GM23338 (cell line): ENCODE measurements at regions not wholly inside any gene's neighbourhood (a gene's known extent, or its start where the extent isn't known, plus 50 kb on each side); places are given as distances from the start of the nearest gene placed in this dataset.

Experiments
- ATAC-seq: fragments of 200-7000 bp; cut with Tn5 transposase; 3 replicates; pipeline ENCODE4 v1.9.1; 2020
- DNase-seq: peaks from one replicate; pipeline ENCODE4 v3.0.0-alpha.2; 2015; ENCODE audit warnings: low spot score
- H2AFZ ChIP-seq: fragments of 200-600 bp; sonication (generic); 2 replicates; pipeline ENCODE4 v1.8.0; 2016; ENCODE audit warnings: antibody characterized with exemption, mild to moderate bottlenecking, moderate library complexity
- H3F3A ChIP-seq: fragments of 200-600 bp; sonication (generic); replicated peaks from 2 replicates; pipeline ENCODE4 v1.8.0; 2017; ENCODE audit warnings: antibody characterized with exemption, mixed run types, low read depth
- H3K27ac ChIP-seq: fragments of 200-600 bp; sonication (generic); 2 replicates; pipeline ENCODE4 v1.6.1; 2016; ENCODE audit warnings: low read depth
- H3K27me3 ChIP-seq: fragments of 200-600 bp; sonication (generic); 2 replicates; pipeline ENCODE4 v1.8.0; 2016; ENCODE audit warnings: mild to moderate bottlenecking, mixed run types, moderate library complexity; ENCODE audit not compliant: insufficient read depth
- H3K36me3 ChIP-seq: fragments of 200-600 bp; sonication (generic); 2 replicates; pipeline ENCODE4 v1.8.0; 2016; ENCODE audit warnings: mild to moderate bottlenecking; ENCODE audit not compliant: insufficient read depth
- H3K4me1 ChIP-seq: fragments of 200-600 bp; sonication (generic); 2 replicates; pipeline ENCODE4 v1.8.0; 2016; ENCODE audit warnings: mild to moderate bottlenecking, moderate library complexity; ENCODE audit not compliant: insufficient read depth
- H3K4me2 ChIP-seq: fragments of 200-600 bp; sonication (generic); 2 replicates; pipeline ENCODE4 v1.7.1; 2017; ENCODE audit warnings: mixed run types
- H3K4me3 ChIP-seq: fragments of 200-600 bp; sonication (generic); 2 replicates; pipeline ENCODE4 v1.6.1; 2016; ENCODE audit warnings: mixed run types
- H3K79me2 ChIP-seq: fragments of 200-600 bp; sonication (generic); replicated peaks from 2 replicates; pipeline ENCODE4 v1.8.0; 2017; ENCODE audit warnings: mild to moderate bottlenecking; ENCODE audit not compliant: insufficient read depth
- H3K9me2 ChIP-seq: fragments of 200-600 bp; sonication (generic); 2 replicates; pipeline ENCODE4 v1.8.0; 2017; ENCODE audit not compliant: insufficient read depth
- H4K20me1 ChIP-seq: fragments of 200-600 bp; sonication (generic); replicated peaks from 2 replicates; pipeline ENCODE4 v1.8.0; 2017; ENCODE audit warnings: mild to moderate bottlenecking; ENCODE audit not compliant: insufficient read depth
- H3K27ac Mint-ChIP-seq: 2 replicates; pipeline ENCODE4 v1.8.0; 2020; ENCODE audit warnings: inconsistent platforms, mild to moderate bottlenecking, moderate library complexity, mixed read lengths
- H3K27me3 Mint-ChIP-seq: 3 replicates; pipeline ENCODE4 v1.8.0; 2022; ENCODE audit warnings: low read depth, mild to moderate bottlenecking, moderate library complexity, mixed read lengths, inconsistent platforms; ENCODE audit not compliant: insufficient read depth, poor library complexity
- H3K36me3 Mint-ChIP-seq: 3 replicates; pipeline ENCODE4 v1.8.0; 2021; ENCODE audit warnings: low read depth, mild to moderate bottlenecking, inconsistent platforms, moderate library complexity, mixed read lengths
- H3K4me1 Mint-ChIP-seq: 3 replicates; pipeline ENCODE4 v1.8.0; 2020; ENCODE audit warnings: mild to moderate bottlenecking, inconsistent platforms, mixed read lengths
- H3K4me3 Mint-ChIP-seq: 3 replicates; pipeline ENCODE4 v1.8.0; 2021; ENCODE audit warnings: moderate library complexity, mild to moderate bottlenecking, inconsistent platforms, mixed read lengths
- H3K9me3 Mint-ChIP-seq: 3 replicates; pipeline ENCODE4 v1.8.0; 2020; ENCODE audit warnings: moderate library complexity, mild to moderate bottlenecking, inconsistent platforms, mixed read lengths
- CREB1 ChIP-seq: fragments of 250-450 bp; sonication (Bioruptor Pico); IDR thresholded peaks from 2 replicates; pipeline ENCODE4 v1.5.0; 2020; ENCODE audit warnings: low read depth, mild to moderate bottlenecking, moderate library complexity
- CTCF ChIP-seq, 2 experiments: fragments of 200-600 bp in 1 of 2; sonication (generic) in 1 of 2; conservative IDR thresholded peaks; 2 replicates each; pipeline versions ENCODE4 v1.5.1 to v1.6.1; 2016 to 2017; ENCODE audit warnings: antibody characterized with exemption in 2 of 2, low read depth in 2 of 2, mild to moderate bottlenecking in 2 of 2, moderate library complexity in 1 of 2
- ETS1 ChIP-seq: IDR thresholded peaks from 2 replicates; pipeline ENCODE4 v1.6.1; 2016; ENCODE audit warnings: antibody characterized with exemption
- EZH2 ChIP-seq: fragments of 200-600 bp; sonication (generic); IDR thresholded peaks from one replicate; pipeline ENCODE4 v1.8.0; 2017; ENCODE audit warnings: antibody characterized with exemption, mild to moderate bottlenecking, low read depth; ENCODE audit not compliant: unreplicated experiment
- EZH2phosphoT487 ChIP-seq: fragments of 200-600 bp; sonication (generic); IDR thresholded peaks from one replicate; pipeline ENCODE4 v1.8.1; 2018; ENCODE audit warnings: antibody characterized with exemption; ENCODE audit not compliant: unreplicated experiment
- JUNB ChIP-seq: IDR thresholded peaks from one replicate; pipeline ENCODE4 v1.6.1; 2016; ENCODE audit warnings: antibody characterized with exemption; ENCODE audit not compliant: unreplicated experiment
- NANOG ChIP-seq: IDR thresholded peaks from 2 replicates; pipeline ENCODE4 v1.6.1; 2016; ENCODE audit warnings: antibody characterized with exemption, borderline replicate concordance
- POLR2AphosphoS5 ChIP-seq: IDR thresholded peaks from 2 replicates; pipeline ENCODE4 v1.6.1; 2016; ENCODE audit warnings: antibody characterized with exemption, low read depth
- REST ChIP-seq: IDR thresholded peaks from one replicate; pipeline ENCODE4 v1.6.1; 2018; ENCODE audit warnings: antibody characterized with exemption; ENCODE audit not compliant: unreplicated experiment
- STAT1 ChIP-seq: IDR thresholded peaks from one replicate; pipeline ENCODE4 v1.6.1; 2016; ENCODE audit warnings: antibody characterized with exemption; ENCODE audit not compliant: unreplicated experiment
- ZNF114 ChIP-seq: fragments of 250-450 bp; sonication (Bioruptor Pico); IDR thresholded peaks from 2 replicates; pipeline ENCODE4 v1.5.0; 2020; ENCODE audit warnings: mild to moderate bottlenecking, moderate library complexity
- ZNF331 ChIP-seq: fragments of 250-450 bp; sonication (Bioruptor Pico); IDR thresholded peaks from 2 replicates; pipeline ENCODE4 v1.5.0; 2020; ENCODE audit warnings: low read depth, mild to moderate bottlenecking, moderate library complexity
- ZNF462 ChIP-seq: fragments of 250-450 bp; sonication (Bioruptor Pico); IDR thresholded peaks from 2 replicates; pipeline ENCODE4 v1.5.0; 2020; ENCODE audit warnings: mild to moderate bottlenecking, moderate library complexity

- no peak for TF ChIP-seq POLR2AphosphoS5
- TF ChIP-seq CTCF (conservative IDR thresholded peaks at IDR 0.05; ENCODE audit: low read depth in 2 of 2): no peak
- no peak for TF ChIP-seq JUNB
- TF ChIP-seq EZH2: no peak
- TF ChIP-seq ZNF114 (CRISPR knock-in tag): no peak
- TF ChIP-seq EZH2phosphoT487: no peak
- TF ChIP-seq REST: no peak
- TF ChIP-seq ETS1: no peak
- no peak for TF ChIP-seq ZNF462 (CRISPR knock-in tag)
- no peak for TF ChIP-seq CREB1 (CRISPR knock-in tag)
- no peak for TF ChIP-seq ZNF331 (CRISPR knock-in tag)
- no peak for TF ChIP-seq NANOG
- no peak for TF ChIP-seq STAT1
- no peaks in the 10 kb centered on the region for H3K27me3 ChIP-seq
- H3K4me3 ChIP-seq: no peak overlapping the region
- H3K27ac Mint-ChIP-seq: no peak overlapping the region
- no peak overlapping the region for H3K4me2 ChIP-seq
- H3K9me3 Mint-ChIP-seq: no peaks in the 10 kb centered on the region
- no peaks in the 10 kb centered on the region for H4K20me1 ChIP-seq
- H2AFZ ChIP-seq: no peak overlapping the region
- DNase-seq (no peak), ATAC-seq (no peak)
- no peaks in the 10 kb centered on the region for H3K4me1 ChIP-seq
- no peak overlapping the region for H3K27ac ChIP-seq
- H3K4me3 Mint-ChIP-seq: no peak overlapping the region
- H3K9me2 ChIP-seq: no peaks in the 10 kb centered on the region
- H3K4me1 Mint-ChIP-seq: peaks cover 10% of the 10 kb centered on the region
- no peaks in the 10 kb centered on the region for H3K36me3 Mint-ChIP-seq
- H3K27me3 Mint-ChIP-seq: peaks cover 22% of the 10 kb centered on the region
- H3K36me3 ChIP-seq: no peaks in the 10 kb centered on the region
- no peaks in the 10 kb centered on the region for H3K79me2 ChIP-seq
- H3F3A ChIP-seq: no peaks in the 10 kb centered on the region
Observed at GRCh38 chr20:61054411-61054810, 197.7 kb upstream of the CDH4 start.
